Activated CD4-positive, alpha-beta T cell treated with anti-CD3 and anti-CD28 coated beads, Interleukin-10, Interleukin-2, amounts not matched to agents 100 ng/mL and 50 ng/mL, durations not matched to agents 16 hours and 8 hours (primary cell): ENCODE measurements at regions not wholly inside any gene's neighbourhood (a gene's known extent, or its start where the extent isn't known, plus 50 kb on each side); places are given as distances from the start of the nearest gene placed in this dataset.
"Not testable (repeated sequence)": the region's sequence is repeated elsewhere in the genome, so short reads cannot be mapped to it uniquely, and the experiment has no call there.

Experiments
- DNase-seq: peaks from one replicate; pipeline ENCODE4 v3.0.0-alpha.2; 2020

GRCh38 chr2:52341732-52342131 lies 1309.8 kb upstream of the NRXN1 start:
- no peak for DNase-seq

- no peak for DNase-seq
These were observed 1308.2 kb upstream of the NRXN1 start for GRCh38 chr2:52340171-52340570.

GRCh38 chr2:52337786-52338185 lies 1305.9 kb upstream of the NRXN1 start:
- DNase-seq: not testable (repeated sequence)

- DNase-seq: no peak
These were observed 1305.0 kb upstream of the NRXN1 start for GRCh38 chr2:52336951-52337350.

- DNase-seq: no peak
These were observed 1303.8 kb upstream of the NRXN1 start for GRCh38 chr2:52335727-52336126.

- no peak for DNase-seq
These were observed 1302.3 kb upstream of the NRXN1 start for GRCh38 chr2:52334185-52334584.

- DNase-seq: no peak
These were observed 1295.7 kb upstream of the NRXN1 start for GRCh38 chr2:52327641-52328040.

- DNase-seq: no peak
These were observed 1282.3 kb upstream of the NRXN1 start for GRCh38 chr2:52314231-52314630.

GRCh38 chr2:52312486-52312885 lies 1280.6 kb upstream of the NRXN1 start:
- no peak for DNase-seq

GRCh38 chr2:52311862-52312261 lies 1279.9 kb upstream of the NRXN1 start:
- DNase-seq: no peak

- DNase-seq: no peak
These were observed 1276.2 kb upstream of the NRXN1 start for GRCh38 chr2:52308156-52308555.

GRCh38 chr2:52294628-52295027 lies 1262.7 kb upstream of the NRXN1 start:
- DNase-seq: no peak

GRCh38 chr2:52292801-52293200 lies 1260.9 kb upstream of the NRXN1 start:
- DNase-seq: no peak

- no peak for DNase-seq
These were observed 1257.8 kb upstream of the NRXN1 start for GRCh38 chr2:52289741-52290140.

GRCh38 chr2:52288596-52288995 lies 1256.7 kb upstream of the NRXN1 start:
- no peak for DNase-seq

GRCh38 chr2:52269696-52270485 lies 1238.0 kb upstream of the NRXN1 start:
- DNase-seq: no peak

- DNase-seq: no peak
These were observed 1233.0 kb upstream of the NRXN1 start for GRCh38 chr2:52264911-52265310.

GRCh38 chr2:52264488-52264887 lies 1232.6 kb upstream of the NRXN1 start:
- DNase-seq: no peak

- no peak for DNase-seq
These were observed 1229.0 kb upstream of the NRXN1 start for GRCh38 chr2:52260904-52261303.

GRCh38 chr2:52258967-52259366 lies 1227.0 kb upstream of the NRXN1 start:
- DNase-seq: not testable (repeated sequence)

GRCh38 chr2:52258038-52258437 lies 1226.1 kb upstream of the NRXN1 start:
- DNase-seq: no peak

GRCh38 chr2:52253416-52253980 lies 1221.6 kb upstream of the NRXN1 start:
- DNase-seq: no peak

GRCh38 chr2:52238782-52239181 lies 1206.8 kb upstream of the NRXN1 start:
- no peak for DNase-seq

- DNase-seq: no peak
These were observed 1190.2 kb upstream of the NRXN1 start for GRCh38 chr2:52222128-52222527.

GRCh38 chr2:52220393-52220792 lies 1188.5 kb upstream of the NRXN1 start:
- no peak for DNase-seq
